NB4 (cell line): ENCODE measurements at regions not wholly inside any gene's neighbourhood (a gene's known extent, or its start where the extent isn't known, plus 50 kb on each side); places are given as distances from the start of the nearest gene placed in this dataset.

Source experiments
- DNase-seq: peaks from one replicate; pipeline ENCODE4 v3.0.0; 2010; ENCODE audit warnings: low read depth
- H3K4me3 ChIP-seq: one replicate; pipeline ENCODE4 v1.5.1; 2011; ENCODE audit warnings: mild to moderate bottlenecking, low read depth, low read length, moderate library complexity
- MYC ChIP-seq: IDR thresholded peaks from 2 replicates; pipeline ENCODE4 v1.6.1; 2011; ENCODE audit warnings: low read depth, low read length
- POLR2A ChIP-seq: IDR thresholded peaks from 2 replicates; pipeline ENCODE4 v1.6.1; 2011; ENCODE audit warnings: mild to moderate bottlenecking; ENCODE audit not compliant: insufficient read length; ENCODE audit errors: extremely low read depth
- TF ChIP-seq, protein P1 (sequence below): IDR thresholded peaks from 2 replicates; pipeline ENCODE4 v1.6.1; 2011; ENCODE audit warnings: low read depth, low read length
- TF ChIP-seq, protein P2 (sequence below): IDR thresholded peaks from one replicate; pipeline ENCODE4 v1.5.1; 2012; ENCODE audit warnings: low read depth, low read length

GRCh38 chr7:91554883-91555282 lies 290.6 kb downstream of the FZD1 start:
- no peak for DNase-seq
- H3K4me3 ChIP-seq, result no peak overlapping the region
- TF ChIP-seq, protein P1, sequence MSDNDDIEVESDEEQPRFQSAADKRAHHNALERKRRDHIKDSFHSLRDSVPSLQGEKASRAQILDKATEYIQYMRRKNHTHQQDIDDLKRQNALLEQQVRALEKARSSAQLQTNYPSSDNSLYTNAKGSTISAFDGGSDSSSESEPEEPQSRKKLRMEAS, result no peak
- TF ChIP-seq MYC (no peak), POLR2A (no peak)
- TF ChIP-seq, protein P2, sequence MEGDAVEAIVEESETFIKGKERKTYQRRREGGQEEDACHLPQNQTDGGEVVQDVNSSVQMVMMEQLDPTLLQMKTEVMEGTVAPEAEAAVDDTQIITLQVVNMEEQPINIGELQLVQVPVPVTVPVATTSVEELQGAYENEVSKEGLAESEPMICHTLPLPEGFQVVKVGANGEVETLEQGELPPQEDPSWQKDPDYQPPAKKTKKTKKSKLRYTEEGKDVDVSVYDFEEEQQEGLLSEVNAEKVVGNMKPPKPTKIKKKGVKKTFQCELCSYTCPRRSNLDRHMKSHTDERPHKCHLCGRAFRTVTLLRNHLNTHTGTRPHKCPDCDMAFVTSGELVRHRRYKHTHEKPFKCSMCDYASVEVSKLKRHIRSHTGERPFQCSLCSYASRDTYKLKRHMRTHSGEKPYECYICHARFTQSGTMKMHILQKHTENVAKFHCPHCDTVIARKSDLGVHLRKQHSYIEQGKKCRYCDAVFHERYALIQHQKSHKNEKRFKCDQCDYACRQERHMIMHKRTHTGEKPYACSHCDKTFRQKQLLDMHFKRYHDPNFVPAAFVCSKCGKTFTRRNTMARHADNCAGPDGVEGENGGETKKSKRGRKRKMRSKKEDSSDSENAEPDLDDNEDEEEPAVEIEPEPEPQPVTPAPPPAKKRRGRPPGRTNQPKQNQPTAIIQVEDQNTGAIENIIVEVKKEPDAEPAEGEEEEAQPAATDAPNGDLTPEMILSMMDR, result no peak

GRCh38 chr7:91556239-91556638 lies 292.0 kb downstream of the FZD1 start:
- TF ChIP-seq, protein P1, result no peak
- TF ChIP-seq MYC (no peak), POLR2A (no peak)
- TF ChIP-seq, protein P2, result no peak
- DNase-seq, result no peak
- no peak overlapping the region for H3K4me3 ChIP-seq

DNA sequence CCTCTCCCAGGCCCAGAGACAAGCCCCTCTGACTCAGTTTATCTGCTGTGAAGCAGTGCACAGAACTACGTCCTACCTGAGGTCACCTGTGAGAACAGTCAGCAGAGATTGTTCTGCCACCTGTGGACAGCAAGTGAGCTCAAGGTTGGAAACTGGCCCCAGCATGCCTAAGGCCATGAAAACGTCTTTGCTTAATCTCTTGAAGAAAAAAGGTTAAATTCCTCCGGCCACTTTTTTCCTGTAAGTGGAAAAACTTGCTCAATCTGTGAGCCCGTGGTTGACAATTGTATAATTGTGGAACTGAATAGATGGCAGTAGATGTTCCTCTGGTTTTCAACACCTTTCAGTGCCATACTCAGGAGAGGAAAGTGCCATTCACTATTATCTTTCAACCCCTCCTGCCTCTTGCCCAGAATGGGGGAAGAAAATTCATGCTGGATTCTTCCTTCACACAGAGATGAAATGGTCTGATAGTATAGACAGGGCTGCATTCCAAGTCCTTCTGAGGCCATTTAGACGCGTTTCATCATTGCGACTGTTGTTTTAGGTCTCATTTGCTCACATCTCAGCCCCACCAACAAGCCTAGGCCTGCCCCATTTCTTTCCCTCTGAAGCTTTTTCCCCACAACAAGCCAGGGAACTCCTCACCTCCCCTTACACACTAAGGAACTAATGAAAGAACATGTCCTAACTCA lies 292.9 kb downstream of the FZD1 start:
- DNase-seq, result no peak
- H3K4me3 ChIP-seq, result no peak overlapping the region
- TF ChIP-seq MYC (no peak), POLR2A (no peak)
- TF ChIP-seq, protein P1, result no peak
- TF ChIP-seq, protein P2, result no peak

DNA sequence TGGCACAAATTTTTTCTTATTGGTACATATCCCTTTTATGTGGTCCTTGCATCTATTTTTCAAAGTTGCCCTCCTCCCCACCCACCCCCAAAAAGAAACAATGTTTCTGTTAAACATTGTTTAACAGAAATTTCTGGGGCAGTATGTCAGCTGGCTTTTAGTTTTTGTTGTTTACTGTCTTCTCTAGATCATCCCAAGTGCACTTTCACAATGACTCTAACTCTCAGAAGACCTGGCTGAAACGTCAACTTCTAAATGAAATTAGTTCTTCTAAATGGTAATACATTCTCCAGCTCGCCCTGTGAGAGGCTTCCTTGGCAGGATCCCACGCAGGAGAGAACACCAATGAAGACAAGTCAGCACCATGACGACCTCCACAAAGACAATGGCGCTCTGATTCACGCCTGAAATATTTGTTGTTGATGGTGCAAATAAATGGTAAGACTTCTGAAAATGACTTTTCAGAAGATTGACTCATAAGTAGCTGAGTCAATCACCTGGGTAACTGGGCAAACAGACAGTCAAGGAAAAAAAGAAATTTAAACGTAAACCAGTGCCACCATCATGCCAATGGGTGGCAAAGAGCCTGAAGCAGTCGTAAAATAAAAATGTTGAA lies 293.7 kb downstream of the FZD1 start:
- no peak for DNase-seq
- H3K4me3 ChIP-seq, result no peak overlapping the region
- TF ChIP-seq, protein P1, result no peak
- TF ChIP-seq, protein P2, result no peak
- TF ChIP-seq POLR2A (no peak), MYC (no peak)

DNA sequence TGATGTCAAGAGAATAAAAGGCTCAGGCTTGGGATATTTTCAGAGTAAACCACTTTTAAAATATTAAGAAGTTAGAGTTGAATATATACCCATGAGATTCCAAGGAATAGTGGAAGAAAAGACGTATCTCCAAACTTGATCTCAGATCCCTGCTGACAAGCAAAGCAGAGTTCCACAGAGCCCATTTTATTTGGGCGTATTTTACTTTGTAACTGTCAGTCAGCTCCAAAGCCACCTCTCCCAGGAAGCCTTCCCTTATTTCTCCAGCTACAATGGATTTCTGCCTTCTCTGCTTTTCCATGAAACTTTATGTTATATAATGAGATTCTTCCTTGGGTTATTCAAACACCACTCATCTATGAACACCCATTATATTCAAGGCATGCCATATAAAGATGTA lies 295.7 kb downstream of the FZD1 start:
- no peak overlapping the region for H3K4me3 ChIP-seq
- TF ChIP-seq, protein P1, result no peak
- TF ChIP-seq POLR2A (no peak), MYC (no peak)
- TF ChIP-seq, protein P2, result no peak
- no peak for DNase-seq
